ENCODE measurements at regions not wholly inside any gene's neighbourhood (a gene's known extent, or its start where the extent isn't known, plus 50 kb on each side); places are given as distances from the start of the nearest gene placed in this dataset.

- no peak for FAIRE-seq
Measured at GRCh38 chr1:168963601-168964000, 142.9 kb upstream of the ATP1B1 start.

DNA sequence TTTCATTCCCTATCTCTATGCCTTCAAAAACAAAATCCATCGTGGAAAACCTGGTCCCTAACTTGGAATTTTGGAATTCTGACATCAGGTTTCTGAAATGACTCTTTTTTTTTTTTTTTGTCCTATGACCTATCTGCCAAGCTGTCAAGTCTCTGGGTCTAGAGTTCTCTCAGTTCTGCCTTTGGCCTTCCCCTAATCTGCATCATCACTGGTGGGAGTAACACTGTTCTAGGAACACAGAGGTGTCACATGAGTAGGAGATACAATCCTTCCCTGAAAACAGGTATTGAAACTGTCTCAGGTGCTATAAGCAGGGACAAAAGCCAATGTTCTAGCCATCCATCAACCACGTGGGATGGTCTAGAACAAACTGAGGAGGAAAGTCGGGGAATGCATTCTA lies 142.0 kb upstream of the ATP1B1 start:
- FAIRE-seq, result no peak
- no peak for TF ChIP-seq POLR2A (IDR thresholded peaks at IDR 0.05; ENCODE audit: low read depth, low read length)
- DNase-seq (ENCODE audit: insufficient read length, low spot score), result no peak

More at GRCh38 chr1:168963601-168964000, 142.9 kb upstream of the ATP1B1 start:
- TF ChIP-seq POLR2A (IDR thresholded peaks at IDR 0.05; ENCODE audit: low read depth, low read length), result no peak
- no peak for DNase-seq (ENCODE audit: insufficient read length, low spot score)

DNA sequence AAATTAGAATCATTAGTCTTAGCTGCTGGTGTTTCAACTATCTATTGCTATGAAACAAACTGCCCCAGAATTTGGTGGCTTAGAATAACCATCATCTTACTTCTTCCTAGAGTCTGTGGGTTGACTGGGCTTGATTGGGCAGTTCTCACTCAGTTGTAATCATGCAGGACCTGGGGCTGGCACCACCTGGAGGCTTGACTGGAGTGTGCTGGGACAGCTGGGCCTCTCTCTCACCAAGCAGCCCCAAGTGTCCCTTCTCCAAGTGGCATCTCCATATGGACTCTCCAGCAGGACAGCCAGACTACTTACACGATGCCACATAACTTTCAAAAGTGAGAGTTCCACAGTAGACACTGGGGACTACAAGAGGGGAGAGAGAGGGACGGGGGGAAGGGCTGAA lies 140.3 kb upstream of the ATP1B1 start:
- DNase-seq (ENCODE audit: insufficient read length, low spot score), result no peak
- no peak for TF ChIP-seq POLR2A (IDR thresholded peaks at IDR 0.05; ENCODE audit: low read depth, low read length)
- FAIRE-seq, result no peak

- DNase-seq (ENCODE audit: insufficient read length, low spot score) (no peak), FAIRE-seq (no peak)
- TF ChIP-seq POLR2A (IDR thresholded peaks at IDR 0.05; ENCODE audit: low read depth, low read length), result no peak
Measured at GRCh38 chr1:168966636-168967035, 139.9 kb upstream of the ATP1B1 start.

DNA sequence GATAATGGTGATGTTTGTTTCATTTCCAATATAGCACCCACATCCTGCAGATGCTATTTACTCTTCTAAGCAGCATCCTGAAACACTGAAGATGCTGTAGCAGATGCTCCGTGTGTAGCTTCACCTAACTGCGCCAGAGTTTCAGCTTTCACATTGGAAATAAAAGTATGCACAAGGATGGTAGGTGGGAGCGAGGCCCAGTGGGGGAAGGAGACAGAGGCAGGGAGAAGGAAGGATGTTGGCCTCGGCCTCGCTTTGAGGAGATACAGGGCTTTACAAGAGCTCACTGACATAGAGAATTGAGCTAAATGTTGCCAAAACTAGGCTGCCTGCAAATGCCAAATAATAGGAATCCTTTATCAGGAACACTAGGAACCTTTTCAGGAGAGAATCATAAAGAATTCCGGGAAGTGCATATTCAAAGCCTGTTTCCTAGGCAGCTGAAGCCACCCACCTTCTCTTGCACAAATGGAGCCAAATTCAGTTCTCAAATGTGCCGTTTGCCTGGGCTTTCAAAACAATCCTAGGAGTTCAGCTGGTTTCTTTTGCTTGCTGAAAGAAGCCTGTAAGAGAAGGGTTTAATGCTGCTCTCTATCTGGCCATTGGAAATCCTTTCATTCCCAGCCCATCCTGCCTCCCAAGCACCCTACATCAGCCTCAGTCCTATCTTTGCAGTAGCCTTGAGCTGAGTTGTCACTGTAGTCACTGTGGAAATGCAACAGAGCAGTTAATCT lies 135.4 kb upstream of the ATP1B1 start:
- DNase-seq (ENCODE audit: insufficient read length, low spot score) (no peak), FAIRE-seq (no peak)
- no peak for TF ChIP-seq POLR2A (IDR thresholded peaks at IDR 0.05; ENCODE audit: low read depth, low read length)

DNA sequence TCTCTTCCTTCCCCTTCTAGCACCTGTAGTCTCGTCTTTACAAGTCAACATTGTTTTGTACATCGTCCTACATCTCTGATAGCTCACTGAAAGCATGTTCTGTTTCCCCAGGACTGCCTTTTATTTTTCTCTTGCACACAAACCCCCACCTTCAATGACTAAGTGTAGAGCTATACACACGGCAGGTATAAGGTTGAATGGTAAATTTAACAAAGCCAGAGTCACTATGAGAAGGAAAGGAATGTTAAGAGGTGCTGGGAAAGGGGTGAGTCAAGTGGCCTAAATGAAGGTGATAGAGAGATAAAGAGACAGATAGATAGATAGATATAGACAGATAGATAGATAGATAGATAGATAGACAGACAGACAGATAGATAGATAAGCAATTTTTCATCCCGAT lies 134.3 kb upstream of the ATP1B1 start:
- FAIRE-seq, result no peak
- DNase-seq (ENCODE audit: insufficient read length, low spot score), result no peak
- no peak for TF ChIP-seq POLR2A (IDR thresholded peaks at IDR 0.05; ENCODE audit: low read depth, low read length)

- FAIRE-seq (no peak), DNase-seq (ENCODE audit: insufficient read length, low spot score) (no peak)
- TF ChIP-seq POLR2A (IDR thresholded peaks at IDR 0.05; ENCODE audit: low read depth, low read length), result no peak
Measured at GRCh38 chr1:168972887-168973286, 133.6 kb upstream of the ATP1B1 start.

DNA sequence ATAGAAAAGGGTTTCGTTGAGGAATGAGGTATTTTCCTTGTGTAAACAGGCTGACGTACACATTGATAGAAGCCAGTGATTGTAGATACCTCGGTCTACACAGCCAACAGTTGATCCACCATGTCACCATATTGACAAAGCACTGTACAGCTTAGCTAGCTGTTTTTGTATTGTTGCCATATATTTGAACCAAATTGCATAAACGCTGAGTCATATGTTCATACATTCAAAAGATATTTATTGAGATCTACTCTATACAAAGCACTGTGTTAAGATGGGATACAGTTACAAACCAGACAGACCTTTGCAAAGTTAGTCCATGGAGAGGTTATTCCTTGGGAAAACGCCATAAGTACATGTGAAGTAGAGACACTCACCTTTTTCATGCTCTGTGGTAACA lies 132.4 kb upstream of the ATP1B1 start:
- no peak for TF ChIP-seq POLR2A (IDR thresholded peaks at IDR 0.05; ENCODE audit: low read depth, low read length)
- DNase-seq (ENCODE audit: insufficient read length, low spot score), result no peak
- no peak for FAIRE-seq

- DNase-seq (ENCODE audit: insufficient read length, low spot score), result no peak
- no peak for TF ChIP-seq POLR2A (IDR thresholded peaks at IDR 0.05; ENCODE audit: low read depth, low read length)
- no peak for FAIRE-seq
Measured at GRCh38 chr1:168974611-168975010, 131.9 kb upstream of the ATP1B1 start.

GRCh38 chr1:168976267-168976666 lies 130.2 kb upstream of the ATP1B1 start:
- no peak for TF ChIP-seq POLR2A (IDR thresholded peaks at IDR 0.05; ENCODE audit: low read depth, low read length)
- no peak for FAIRE-seq
- no peak for DNase-seq (ENCODE audit: insufficient read length, low spot score)

DNA sequence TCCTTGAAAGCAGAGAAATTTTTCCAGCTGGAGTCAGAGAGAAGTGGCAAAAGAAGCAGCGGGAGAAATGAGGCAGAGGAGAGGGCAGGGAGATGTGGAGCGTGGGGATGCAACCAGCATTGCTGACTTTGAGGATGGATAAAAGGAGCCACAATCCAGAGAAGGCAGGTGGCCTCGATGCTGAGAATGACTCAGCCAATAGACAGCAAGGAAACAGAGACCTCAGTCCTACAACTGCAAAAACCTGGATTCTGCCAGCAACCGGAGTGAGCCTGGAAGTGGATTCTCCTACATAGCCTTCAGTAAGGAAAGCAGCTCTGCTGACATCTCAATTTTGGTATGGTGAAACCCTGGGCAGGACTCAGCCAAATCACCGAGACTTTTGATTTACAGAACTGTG lies 128.9 kb upstream of the ATP1B1 start:
- FAIRE-seq, result no peak
- no peak for TF ChIP-seq POLR2A (IDR thresholded peaks at IDR 0.05; ENCODE audit: low read depth, low read length)
- DNase-seq (ENCODE audit: insufficient read length, low spot score), result no peak

GRCh38 chr1:168979276-168979675 lies 127.2 kb upstream of the ATP1B1 start:
- no peak for TF ChIP-seq POLR2A (IDR thresholded peaks at IDR 0.05; ENCODE audit: low read depth, low read length)
- no peak for FAIRE-seq
- DNase-seq (ENCODE audit: insufficient read length, low spot score), result no peak

- no peak for TF ChIP-seq POLR2A (IDR thresholded peaks at IDR 0.05; ENCODE audit: low read depth, low read length)
- FAIRE-seq (no peak), DNase-seq (ENCODE audit: insufficient read length, low spot score) (no peak)
Measured at GRCh38 chr1:168980180-168980579, 126.3 kb upstream of the ATP1B1 start.

- FAIRE-seq (no peak), DNase-seq (ENCODE audit: insufficient read length, low spot score) (no peak)
- TF ChIP-seq POLR2A (IDR thresholded peaks at IDR 0.05; ENCODE audit: low read depth, low read length), result no peak
Measured at GRCh38 chr1:168980656-168981055, 125.8 kb upstream of the ATP1B1 start.

DNA sequence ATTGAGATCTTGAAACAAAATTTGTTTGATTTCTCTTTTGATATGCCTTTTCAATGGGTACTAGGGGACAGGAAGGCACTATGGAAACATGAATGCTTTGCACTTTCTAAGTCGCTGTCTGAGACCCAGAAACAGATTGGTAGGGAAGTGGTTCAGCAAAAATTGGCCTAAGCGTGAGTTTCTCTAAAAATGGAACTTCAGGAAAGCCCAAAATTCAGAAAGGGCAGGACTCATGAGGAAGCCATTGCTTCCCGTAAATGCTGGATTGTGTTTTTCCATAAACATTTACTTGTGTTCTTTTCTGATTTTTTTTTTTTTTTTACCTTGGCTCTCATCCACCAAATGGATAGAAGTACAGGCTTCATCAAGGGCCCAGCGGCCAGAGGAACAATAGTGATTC lies 123.7 kb upstream of the ATP1B1 start:
- DNase-seq (ENCODE audit: insufficient read length, low spot score), result no peak
- TF ChIP-seq POLR2A (IDR thresholded peaks at IDR 0.05; ENCODE audit: low read depth, low read length), result no peak
- no peak for FAIRE-seq

GRCh38 chr1:168987330-168987729 lies 119.2 kb upstream of the ATP1B1 start:
- no peak for FAIRE-seq

More at GRCh38 chr1:168987330-168987729, 119.2 kb upstream of the ATP1B1 start:
- no peak for DNase-seq (ENCODE audit: insufficient read length, low spot score)
- TF ChIP-seq POLR2A (IDR thresholded peaks at IDR 0.05; ENCODE audit: low read depth, low read length), result no peak
